NCI-H2107 treated with DMSO at 0.1 percent for 48 hours (cell line): ENCODE measurements at regions not wholly inside any gene's neighbourhood (a gene's known extent, or its start where the extent isn't known, plus 50 kb on each side); places are given as distances from the start of the nearest gene placed in this dataset.

Source experiments
- DNase-seq: peaks from one replicate; lab custom pipeline; 2025; ENCODE audit not compliant: unreplicated experiment; lab: John Stamatoyannopoulos, UW

GRCh38 chr3:73719861-73720260 lies 95.1 kb upstream of the PDZRN3 start:
- DNase-seq, result no peak

DNA sequence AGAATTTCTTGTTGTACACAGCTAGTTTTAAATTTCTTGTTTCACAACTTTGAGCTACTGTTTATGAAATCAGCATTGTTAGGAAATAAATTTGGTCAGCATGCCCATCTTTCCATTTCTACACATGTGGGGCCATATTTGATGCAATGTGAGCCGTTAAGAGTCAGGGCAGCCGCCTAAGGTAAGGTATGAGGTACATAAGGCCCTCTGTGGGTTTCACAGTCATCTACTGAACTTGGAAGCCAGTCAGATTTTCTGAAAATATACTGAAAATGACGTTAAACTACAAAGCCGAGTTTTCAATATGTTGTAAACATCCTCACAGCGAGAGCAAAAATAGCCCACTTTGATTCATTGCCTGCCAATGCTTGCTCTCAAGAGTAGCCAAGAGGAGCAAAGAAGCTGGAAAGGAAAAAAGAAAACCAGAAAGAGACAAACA lies 94.7 kb upstream of the PDZRN3 start:
- DNase-seq, result no peak

GRCh38 chr3:73718326-73719110 lies 93.8 kb upstream of the PDZRN3 start:
- DNase-seq, result no peak

GRCh38 chr3:73716418-73716817 lies 91.7 kb upstream of the PDZRN3 start:
- DNase-seq, result no peak

DNA sequence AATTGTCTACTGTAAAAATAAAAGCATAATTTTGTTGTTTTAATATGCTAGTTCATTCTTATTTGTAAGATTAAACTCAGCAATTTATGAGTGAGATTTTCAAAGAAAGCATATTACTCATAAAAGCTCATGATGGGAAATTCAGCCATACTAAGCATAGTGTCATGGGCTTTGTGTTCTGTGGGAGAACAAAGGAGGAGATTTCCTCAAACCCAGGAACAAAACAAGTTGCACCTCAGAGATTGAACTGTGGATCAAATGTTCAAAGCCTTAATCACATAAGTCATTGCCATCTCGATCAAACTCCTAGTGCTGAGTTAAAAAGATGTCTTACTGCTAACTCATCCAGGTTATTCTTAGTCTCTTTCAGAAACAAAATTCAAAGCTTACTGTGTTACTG lies 85.6 kb upstream of the PDZRN3 start:
- DNase-seq, result no peak

GRCh38 chr3:73709712-73710111 lies 85.0 kb upstream of the PDZRN3 start:
- DNase-seq, result no peak

GRCh38 chr3:73708956-73709355 lies 84.2 kb upstream of the PDZRN3 start:
- DNase-seq, result no peak

DNA sequence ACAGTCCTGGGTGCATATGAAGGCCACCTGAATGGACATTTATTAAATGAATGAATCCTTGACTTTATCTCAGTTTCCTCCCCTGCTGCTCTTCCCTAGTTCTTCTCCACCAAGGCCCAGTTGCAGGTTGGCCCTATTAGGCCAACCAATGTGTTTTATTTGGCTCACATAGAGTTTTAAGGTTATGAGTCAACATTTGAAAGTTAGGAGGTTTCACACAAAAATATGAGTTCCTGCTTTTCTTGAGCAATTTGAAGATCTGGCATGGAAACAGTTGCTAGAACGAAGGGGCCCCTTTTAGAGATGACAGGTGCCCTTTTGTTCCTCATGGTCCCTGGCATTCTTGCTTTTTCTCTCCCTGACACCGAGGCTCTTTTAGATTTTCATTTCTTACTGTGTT lies 83.0 kb upstream of the PDZRN3 start:
- no peak for DNase-seq

GRCh38 chr3:73706771-73707170 lies 82.0 kb upstream of the PDZRN3 start:
- DNase-seq, result no peak

- DNase-seq, result no peak
Observed at GRCh38 chr3:73705792-73706191, 81.1 kb upstream of the PDZRN3 start.

GRCh38 chr3:73699327-73699726 lies 74.6 kb upstream of the PDZRN3 start:
- no peak for DNase-seq

GRCh38 chr3:73697020-73697419 lies 72.3 kb upstream of the PDZRN3 start:
- no peak for DNase-seq

GRCh38 chr3:73695841-73696240 lies 71.1 kb upstream of the PDZRN3 start:
- no peak for DNase-seq

- no peak for DNase-seq
Observed at GRCh38 chr3:73694983-73695757, 70.4 kb upstream of the PDZRN3 start.

- DNase-seq, result no peak
Observed at GRCh38 chr3:73687106-73688004, 62.6 kb upstream of the PDZRN3 start.

- peak; percentile 82 for DNase-seq
Observed at GRCh38 chr3:73685061-73685460, 60.3 kb upstream of the PDZRN3 start.

DNA sequence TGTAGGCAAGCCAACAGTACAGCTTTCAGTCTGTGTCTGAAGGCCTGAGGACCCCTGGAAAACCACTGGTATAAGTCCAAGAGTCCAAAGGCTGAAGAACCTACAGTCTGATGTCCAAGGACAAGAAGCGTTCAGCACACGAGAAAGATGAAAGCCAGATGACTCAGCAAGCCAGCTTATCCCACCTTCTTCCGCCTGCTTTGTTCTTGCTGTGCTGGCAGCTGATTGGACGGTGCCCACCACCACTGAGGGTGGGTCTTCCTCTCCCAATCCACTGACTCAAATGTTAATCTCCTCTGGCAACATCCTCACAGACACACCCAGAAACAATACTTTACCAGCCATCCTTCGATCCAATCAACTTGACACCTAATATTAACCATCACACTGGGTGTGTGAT lies 59.0 kb upstream of the PDZRN3 start:
- no peak for DNase-seq

GRCh38 chr3:73681610-73682009 lies 56.9 kb upstream of the PDZRN3 start:
- no peak for DNase-seq

GRCh38 chr3:73681198-73681597 lies 56.5 kb upstream of the PDZRN3 start:
- DNase-seq, result no peak

DNA sequence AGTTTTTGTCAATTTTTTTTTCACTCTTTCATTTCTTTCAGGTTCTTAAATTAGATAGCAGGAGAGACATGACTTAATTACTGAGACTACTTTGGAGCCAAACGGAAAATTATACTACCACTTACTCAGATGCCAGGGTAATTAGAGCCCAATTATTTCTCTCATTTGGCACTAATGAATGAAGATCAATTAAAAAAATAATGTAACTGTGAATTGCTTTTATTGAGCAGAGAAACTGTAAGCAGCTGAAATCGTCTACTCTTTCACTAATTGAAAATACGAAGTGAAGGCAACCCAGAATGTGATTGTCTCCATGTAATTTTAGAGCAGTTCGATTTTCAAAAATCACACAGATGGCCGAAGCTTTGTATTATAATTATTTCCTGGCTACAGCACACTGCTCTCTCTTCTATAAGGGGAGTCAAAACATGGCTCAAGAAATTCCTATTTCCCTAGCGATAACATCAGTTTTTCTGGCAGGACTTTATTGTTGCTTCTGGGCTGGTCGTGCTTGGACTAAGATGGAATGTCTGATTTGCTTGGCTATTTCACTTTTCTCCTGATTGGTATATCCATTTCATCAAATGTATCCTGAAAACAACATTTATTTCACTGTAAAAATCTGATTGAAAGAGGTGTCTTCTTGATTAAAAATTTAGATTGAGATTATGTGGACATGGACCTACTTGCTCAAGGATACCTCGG lies 55.8 kb upstream of the PDZRN3 start:
- no peak for DNase-seq
